HG02840 (cell line): ENCODE measurements at regions not wholly inside any gene's neighbourhood (a gene's known extent, or its start where the extent isn't known, plus 50 kb on each side); places are given as distances from the start of the nearest gene placed in this dataset.
"Not testable (repeated sequence)": the region's sequence is repeated elsewhere in the genome, so short reads cannot be mapped to it uniquely, and the experiment has no call there.

Experiments
- ATAC-seq: cut with Tn5 transposase; IDR thresholded peaks from one replicate; pipeline ENCODE4 v1.9.1; 2021; ENCODE audit warnings: mild to moderate bottlenecking, moderate library complexity, moderate number of reproducible peaks; ENCODE audit not compliant: unreplicated experiment, low FRiP score

- no peak for ATAC-seq
Measured at GRCh38 chr18:78820161-78820834, 159.3 kb upstream of the SALL3 start.

DNA sequence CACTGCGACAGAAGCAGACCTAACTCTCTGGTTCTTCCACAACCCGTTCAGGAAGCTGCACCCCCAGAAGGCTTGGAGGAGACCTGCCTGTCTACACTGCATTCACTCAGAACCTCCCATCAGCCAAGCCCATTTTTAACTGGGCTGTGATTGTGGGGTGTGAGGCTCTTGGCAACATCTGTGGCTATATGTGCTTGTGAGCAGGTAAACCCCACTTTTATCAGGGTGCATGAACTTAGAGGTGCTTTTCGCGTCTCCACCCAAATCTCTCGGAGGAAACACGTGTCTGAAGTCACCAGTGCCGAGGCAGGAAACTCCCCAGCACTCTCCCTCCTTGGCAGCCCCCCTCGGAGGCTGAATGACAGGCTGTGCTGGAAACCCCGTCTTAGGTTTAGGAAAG lies 158.2 kb upstream of the SALL3 start:
- ATAC-seq = no peak

DNA sequence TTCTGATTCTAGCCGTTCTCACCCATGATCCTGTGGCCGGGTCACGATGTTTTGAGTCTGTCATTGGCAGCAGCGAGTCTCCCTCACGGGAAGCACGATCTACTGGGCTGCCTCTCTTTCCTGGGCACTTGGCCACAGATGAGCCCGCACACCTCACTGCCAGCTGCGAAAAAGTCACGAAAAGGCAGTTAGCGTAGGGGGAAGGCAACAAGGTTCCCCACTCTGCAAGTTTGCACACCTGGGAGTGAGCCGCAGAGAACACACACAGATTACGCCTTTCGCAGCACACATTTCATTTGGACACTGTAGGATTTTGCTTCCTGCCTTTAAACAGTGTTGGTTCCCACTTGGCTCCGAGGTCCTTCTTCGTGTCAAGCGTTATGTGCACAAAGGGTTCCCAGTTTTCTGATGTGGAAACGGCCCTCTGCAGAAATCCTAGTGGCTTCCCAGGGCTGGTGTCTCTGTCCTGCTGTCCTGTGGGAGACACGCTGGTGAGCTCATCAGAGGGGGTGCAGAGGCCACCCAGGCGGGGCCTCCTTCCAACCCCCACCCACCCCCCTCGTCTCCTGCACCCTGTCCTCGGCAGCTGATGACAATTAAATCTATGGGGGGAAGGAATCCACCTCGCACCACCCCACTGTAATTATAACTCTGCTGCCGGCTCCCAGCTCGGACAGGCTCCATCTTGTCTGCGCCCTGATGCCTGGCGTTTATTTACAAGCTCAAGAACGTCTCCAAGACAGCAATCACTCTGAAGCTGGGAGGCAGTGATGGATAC lies 157.3 kb upstream of the SALL3 start:
- ATAC-seq = no peak

- no peak for ATAC-seq
Measured at GRCh38 chr18:78822949-78823285, 156.7 kb upstream of the SALL3 start.

GRCh38 chr18:78825168-78825567 lies 154.4 kb upstream of the SALL3 start:
- no peak for ATAC-seq

DNA sequence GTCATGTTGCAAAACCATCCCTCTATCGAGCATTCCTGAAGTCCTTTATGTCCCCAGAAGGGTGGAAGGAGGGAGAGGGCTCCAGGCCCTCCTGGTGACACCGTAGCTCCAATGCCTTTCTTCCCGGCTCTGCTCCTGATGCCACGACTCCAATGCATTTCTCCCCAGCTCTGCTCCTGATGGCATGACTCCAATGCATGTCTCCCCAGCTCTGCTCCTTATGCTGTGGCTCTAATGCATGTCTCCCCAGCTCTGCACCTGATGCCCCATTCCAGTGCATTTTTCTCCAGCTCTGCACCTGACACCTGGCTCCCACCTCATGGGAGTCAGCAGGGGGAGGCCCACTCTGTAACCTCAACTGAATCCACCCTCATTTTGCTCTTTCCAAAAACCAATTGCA lies 153.0 kb upstream of the SALL3 start:
- ATAC-seq = no peak

- no peak for ATAC-seq
Measured at GRCh38 chr18:78827141-78827540, 152.5 kb upstream of the SALL3 start.

DNA sequence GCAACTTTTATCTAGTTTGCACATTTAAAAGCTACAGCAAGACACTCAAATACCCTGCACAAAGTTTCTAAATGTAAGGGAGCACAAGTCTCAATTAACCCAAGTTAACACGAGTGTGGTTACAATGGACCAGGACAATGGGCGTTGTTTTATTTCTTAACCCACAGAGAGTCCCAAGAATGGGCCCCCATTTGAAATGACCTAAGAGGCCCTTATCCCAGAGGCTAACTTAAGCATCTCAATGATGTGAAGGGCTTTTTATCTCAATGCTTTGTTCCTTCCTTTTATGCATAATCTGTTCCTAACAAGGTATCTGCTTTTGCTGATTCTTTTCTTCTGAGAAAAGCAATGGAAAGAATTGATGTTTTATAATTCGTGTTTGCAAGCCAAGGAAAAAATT lies 151.5 kb upstream of the SALL3 start:
- ATAC-seq = no peak

GRCh38 chr18:78829026-78829425 lies 150.6 kb upstream of the SALL3 start:
- not testable (repeated sequence) for ATAC-seq

GRCh38 chr18:78830161-78830560 lies 149.5 kb upstream of the SALL3 start:
- ATAC-seq = no peak

GRCh38 chr18:78830826-78831225 lies 148.8 kb upstream of the SALL3 start:
- no peak for ATAC-seq

GRCh38 chr18:78831603-78832002 lies 148.0 kb upstream of the SALL3 start:
- no peak for ATAC-seq

DNA sequence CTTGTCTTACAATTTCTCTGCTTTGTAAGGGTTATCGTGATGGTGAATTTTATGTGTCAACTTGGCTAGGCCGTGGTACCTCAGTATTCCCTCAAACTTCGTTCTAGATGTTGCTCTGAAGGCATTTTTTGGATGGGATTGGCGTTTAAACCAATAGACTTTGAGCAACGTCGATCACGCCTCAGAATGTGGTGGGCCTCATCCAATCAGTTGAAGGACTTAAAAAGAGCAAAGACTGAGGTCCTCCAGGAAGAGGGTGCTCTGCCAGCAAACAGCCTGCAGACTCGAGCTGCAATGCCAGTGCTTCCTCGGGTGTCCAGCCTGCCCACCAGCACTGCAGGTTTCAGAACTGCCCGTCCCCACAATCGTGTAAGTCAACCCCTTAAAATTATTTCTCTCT lies 145.8 kb upstream of the SALL3 start:
- ATAC-seq = no peak

GRCh38 chr18:78836838-78837237 lies 142.8 kb upstream of the SALL3 start:
- no peak for ATAC-seq

GRCh38 chr18:78837754-78838153 lies 141.9 kb upstream of the SALL3 start:
- no peak for ATAC-seq

DNA sequence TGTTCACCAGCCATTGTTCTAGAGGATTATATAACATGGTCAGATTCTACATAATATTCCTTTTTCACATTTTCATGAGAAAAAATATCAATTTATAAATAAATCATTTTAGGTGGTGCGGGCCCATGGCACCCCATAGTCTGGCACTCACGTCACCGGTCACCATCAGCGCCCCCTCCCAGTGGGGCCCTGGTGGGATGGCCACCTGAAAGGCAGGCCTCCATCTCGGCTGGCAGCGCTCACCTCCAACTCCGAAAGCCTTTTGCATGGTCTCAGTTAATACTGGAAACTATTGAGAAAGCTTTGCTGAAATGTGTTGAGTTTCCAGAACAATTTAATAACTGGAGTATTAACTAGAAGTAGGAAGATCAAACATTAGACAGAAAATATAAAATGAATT lies 141.4 kb upstream of the SALL3 start:
- no peak for ATAC-seq

GRCh38 chr18:78849046-78849445 lies 130.6 kb upstream of the SALL3 start:
- no peak for ATAC-seq

DNA sequence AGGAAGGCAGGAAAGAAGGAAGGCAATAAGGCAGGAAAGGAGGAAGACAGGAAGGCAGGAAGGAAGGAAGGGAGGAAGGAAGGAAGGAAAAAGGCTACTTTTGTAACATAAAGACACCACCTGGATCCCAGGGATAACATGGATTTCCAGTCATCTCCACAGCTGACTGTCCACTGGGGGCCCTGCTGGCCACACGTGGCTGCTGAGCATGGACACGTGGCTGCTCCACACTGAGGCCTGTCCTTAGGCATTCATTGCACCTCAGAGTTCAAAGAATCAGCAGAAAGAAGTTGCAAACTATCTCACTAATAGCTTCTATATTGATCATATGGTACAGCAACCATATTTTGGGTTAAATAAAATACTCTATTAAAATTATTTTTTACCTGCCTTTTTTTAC lies 130.2 kb upstream of the SALL3 start:
- ATAC-seq = no peak

GRCh38 chr18:78853341-78853740 lies 126.3 kb upstream of the SALL3 start:
- ATAC-seq = no peak

DNA sequence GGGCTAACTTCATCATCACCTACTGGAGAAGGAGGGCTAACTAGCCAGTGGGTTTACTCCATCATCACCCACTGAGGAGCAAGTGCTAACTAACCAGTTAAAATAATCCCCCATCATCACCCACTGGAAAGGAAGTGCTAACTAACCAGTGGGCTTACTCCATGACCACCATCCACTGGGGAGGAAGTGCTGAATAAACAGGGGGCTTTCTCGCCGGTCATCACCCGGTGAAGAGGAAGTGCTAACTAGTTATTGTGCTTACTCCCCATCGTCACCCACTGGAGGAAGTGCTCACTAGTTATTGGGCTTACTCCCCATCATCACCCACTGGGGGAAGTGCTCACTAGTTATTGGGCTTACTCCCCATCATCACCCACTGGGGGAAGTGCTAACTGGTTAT lies 124.4 kb upstream of the SALL3 start:
- ATAC-seq = no peak

GRCh38 chr18:78856569-78857313 lies 122.9 kb upstream of the SALL3 start:
- ATAC-seq = no peak
